WI38 (cell line): ENCODE measurements at regions not wholly inside any gene's neighbourhood (a gene's known extent, or its start where the extent isn't known, plus 50 kb on each side); places are given as distances from the start of the nearest gene placed in this dataset.

Experiments used
- H3K4me3 ChIP-seq: 2 replicates; pipeline ENCODE4 v1.5.1; 2011; ENCODE audit warnings: low read depth, mild to moderate bottlenecking, control low read depth, low read length
- CTCF ChIP-seq: IDR thresholded peaks from 2 replicates; pipeline ENCODE4 v1.5.1; 2012; ENCODE audit warnings: low read depth, mild to moderate bottlenecking, control low read depth, low read length

GRCh38 chr10:131815266-131816156 lies 85.3 kb upstream of the PPP2R2D start:
- no peak overlapping the region for H3K4me3 ChIP-seq
- TF ChIP-seq CTCF: no peak

GRCh38 chr10:131816157-131816775 lies 84.5 kb upstream of the PPP2R2D start:
- no peak for TF ChIP-seq CTCF
- no peak overlapping the region for H3K4me3 ChIP-seq

GRCh38 chr10:131816941-131817700 lies 83.7 kb upstream of the PPP2R2D start:
- no peak for TF ChIP-seq CTCF
- H3K4me3 ChIP-seq: no peak overlapping the region

- H3K4me3 ChIP-seq: no peak overlapping the region
- TF ChIP-seq CTCF: no peak
Observed at GRCh38 chr10:131817866-131818509, 82.8 kb upstream of the PPP2R2D start.

GRCh38 chr10:131818510-131819234 lies 82.1 kb upstream of the PPP2R2D start:
- no peak overlapping the region for H3K4me3 ChIP-seq
- TF ChIP-seq CTCF: no peak

GRCh38 chr10:131819241-131820072 lies 81.4 kb upstream of the PPP2R2D start:
- TF ChIP-seq CTCF: no peak
- no peak overlapping the region for H3K4me3 ChIP-seq
